AG09309 (cell line): ENCODE measurements at regions not wholly inside any gene's neighbourhood (a gene's known extent, or its start where the extent isn't known, plus 50 kb on each side); places are given as distances from the start of the nearest gene placed in this dataset.

Experiments
- DNase-seq: peaks from one replicate; pipeline ENCODE4 v3.0.0-alpha.2; 2010; ENCODE audit warnings: low read depth
- H3K4me3 ChIP-seq: 2 replicates; pipeline ENCODE4 v1.5.1; 2011; ENCODE audit warnings: mild to moderate bottlenecking, low read depth, low read length, moderate library complexity; ENCODE audit not compliant: control insufficient read depth
- CTCF ChIP-seq: IDR thresholded peaks from 2 replicates; pipeline ENCODE4 v1.5.1; 2011; ENCODE audit warnings: mild to moderate bottlenecking, low read depth, low read length, inconsistent platforms; ENCODE audit not compliant: insufficient read depth, control insufficient read depth; ENCODE audit errors: missing control alignments

GRCh38 chr7:155398944-155399343 is 59.0 kb upstream of the EN2 start:
- no peak overlapping the region for H3K4me3 ChIP-seq
- no peak for TF ChIP-seq CTCF
- no peak for DNase-seq

DNA sequence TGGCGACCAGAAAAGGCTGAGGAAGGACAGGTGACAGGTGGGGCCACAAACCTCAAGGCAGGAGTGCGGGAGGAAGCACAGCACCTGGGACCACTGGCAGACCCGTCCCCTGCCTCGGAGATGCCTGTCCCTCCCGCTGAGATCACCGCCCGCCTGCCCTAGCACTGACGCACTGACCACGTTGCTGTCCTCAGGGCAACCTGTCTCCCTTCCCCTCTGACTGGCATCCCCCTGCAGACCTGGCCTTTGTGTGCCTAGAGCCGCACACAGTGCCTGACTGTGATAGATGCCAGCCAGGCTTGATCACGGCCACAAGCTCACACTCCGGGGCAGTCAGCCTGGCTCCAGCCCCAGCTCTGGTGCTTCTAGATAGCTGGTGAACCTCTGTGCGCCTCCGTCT is 58.4 kb upstream of the EN2 start:
- no peak for DNase-seq
- TF ChIP-seq CTCF: no peak

GRCh38 chr7:155401231-155401630 is 56.7 kb upstream of the EN2 start:
- H3K4me3 ChIP-seq: no peak overlapping the region
- no peak for DNase-seq
- TF ChIP-seq CTCF: no peak

More for the DNA sequence above, 58.4 kb upstream of the EN2 start:
- no peak overlapping the region for H3K4me3 ChIP-seq

GRCh38 chr7:155401884-155402283 is 56.0 kb upstream of the EN2 start:
- TF ChIP-seq CTCF: no peak
- no peak overlapping the region for H3K4me3 ChIP-seq
- no peak for DNase-seq

DNA sequence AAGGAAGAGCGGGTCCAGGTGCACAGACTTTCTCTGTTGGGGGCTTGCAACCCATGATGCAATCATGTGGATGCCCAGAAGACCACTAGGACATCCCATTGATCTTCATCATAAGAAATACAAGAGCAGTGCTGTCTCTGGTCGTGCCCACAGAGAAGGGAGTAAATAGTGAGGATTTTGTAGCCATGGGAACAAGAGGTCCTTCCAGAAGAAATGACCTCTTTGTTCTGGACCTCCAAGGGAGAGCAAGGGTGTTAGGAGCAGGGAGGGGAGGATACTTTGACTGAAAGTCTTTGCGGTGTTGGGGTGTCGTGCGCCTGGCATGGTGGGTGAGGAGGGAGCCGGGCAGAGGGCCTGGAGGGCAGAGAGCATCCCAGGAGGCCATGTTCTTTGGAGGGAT is 55.0 kb upstream of the EN2 start:
- H3K4me3 ChIP-seq: no peak overlapping the region

GRCh38 chr7:155404976-155405375 is 53.0 kb upstream of the EN2 start:
- TF ChIP-seq CTCF: no peak
- no peak for DNase-seq
- no peak overlapping the region for H3K4me3 ChIP-seq

More for the DNA sequence above, 55.0 kb upstream of the EN2 start:
- no peak for TF ChIP-seq CTCF
- no peak for DNase-seq

DNA sequence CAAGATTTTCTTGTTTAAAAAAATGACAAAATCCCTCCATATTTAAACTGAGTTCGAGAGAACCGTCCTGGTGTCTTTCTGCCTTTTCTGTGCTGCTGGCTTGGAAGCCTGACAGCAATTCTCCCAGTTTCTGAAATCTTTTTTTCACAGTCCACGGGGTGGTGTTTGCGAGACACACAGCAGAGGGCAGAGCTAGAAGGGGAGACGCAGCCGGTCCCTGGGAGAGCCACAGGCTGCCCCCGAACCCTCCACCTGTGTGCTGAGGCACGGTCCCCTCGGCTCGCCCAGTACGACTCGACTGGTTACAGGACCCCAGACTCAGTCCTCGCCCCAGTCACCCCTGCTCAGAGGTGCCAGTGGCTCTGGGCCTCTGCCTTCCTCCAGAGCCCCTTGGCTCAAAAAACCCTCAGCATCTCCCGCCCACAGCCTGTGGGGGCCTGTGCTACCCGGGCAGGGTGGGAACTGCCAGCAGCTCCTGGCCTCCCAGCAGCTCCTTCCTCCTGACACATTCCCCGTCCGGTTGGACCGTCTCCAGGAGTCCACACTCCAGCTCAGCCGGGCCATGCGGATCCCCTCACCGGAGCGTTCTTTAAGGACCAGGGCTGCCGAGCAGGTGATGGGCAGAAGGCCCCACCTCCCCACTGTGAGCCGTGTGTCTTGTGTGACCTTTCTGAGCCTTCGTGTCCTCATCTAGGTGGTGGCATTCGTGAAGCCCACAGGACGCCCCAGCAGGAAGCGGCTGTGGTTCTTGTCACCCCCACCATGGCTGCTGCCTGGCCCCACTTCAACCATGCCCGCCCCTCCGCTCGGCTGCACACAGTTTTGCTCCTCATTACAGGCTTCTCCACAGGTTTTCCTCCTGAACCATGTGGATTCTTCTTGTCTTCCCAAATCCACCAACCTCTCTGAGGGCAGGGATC is 52.3 kb upstream of the EN2 start:
- DNase-seq: no peak
- no peak for TF ChIP-seq CTCF
- H3K4me3 ChIP-seq: no peak overlapping the region
